Endothelial cell (in vitro differentiated cells): ENCODE measurements at regions not wholly inside any gene's neighbourhood (a gene's known extent, or its start where the extent isn't known, plus 50 kb on each side); places are given as distances from the start of the nearest gene placed in this dataset.

Experiments used
- DNase-seq: peaks from one replicate; pipeline ENCODE4 v3.0.0; 2021; ENCODE audit warnings: low spot score
- H3K27ac Mint-ChIP-seq: one replicate; pipeline ENCODE4 v1.8.0; 2021; ENCODE audit warnings: mixed read lengths, inconsistent platforms; ENCODE audit not compliant: unreplicated experiment
- H3K27me3 Mint-ChIP-seq: one replicate; pipeline ENCODE4 v1.8.0; 2021; ENCODE audit warnings: mild to moderate bottlenecking, moderate library complexity, mixed read lengths, inconsistent platforms; ENCODE audit not compliant: unreplicated experiment
- H3K36me3 Mint-ChIP-seq: one replicate; pipeline ENCODE4 v1.8.0; 2021; ENCODE audit warnings: mild to moderate bottlenecking, low read depth, mixed read lengths, inconsistent platforms; ENCODE audit not compliant: unreplicated experiment
- H3K4me1 Mint-ChIP-seq: one replicate; pipeline ENCODE4 v1.8.0; 2021; ENCODE audit warnings: mild to moderate bottlenecking, mixed read lengths, inconsistent platforms; ENCODE audit not compliant: unreplicated experiment
- H3K4me3 Mint-ChIP-seq: one replicate; pipeline ENCODE4 v1.8.0; 2021; ENCODE audit warnings: mild to moderate bottlenecking, mixed read lengths, inconsistent platforms; ENCODE audit not compliant: unreplicated experiment
- H3K9me3 Mint-ChIP-seq: one replicate; pipeline ENCODE4 v1.8.0; 2021; ENCODE audit warnings: mixed read lengths, inconsistent platforms; ENCODE audit not compliant: unreplicated experiment
- TF ChIP-seq, protein P1 (sequence below): fragments of 200-600 bp; sonication (generic); IDR thresholded peaks from one replicate; pipeline ENCODE4 v1.5.0; 2021; ENCODE audit warnings: antibody characterized with exemption; ENCODE audit not compliant: unreplicated experiment

DNA sequence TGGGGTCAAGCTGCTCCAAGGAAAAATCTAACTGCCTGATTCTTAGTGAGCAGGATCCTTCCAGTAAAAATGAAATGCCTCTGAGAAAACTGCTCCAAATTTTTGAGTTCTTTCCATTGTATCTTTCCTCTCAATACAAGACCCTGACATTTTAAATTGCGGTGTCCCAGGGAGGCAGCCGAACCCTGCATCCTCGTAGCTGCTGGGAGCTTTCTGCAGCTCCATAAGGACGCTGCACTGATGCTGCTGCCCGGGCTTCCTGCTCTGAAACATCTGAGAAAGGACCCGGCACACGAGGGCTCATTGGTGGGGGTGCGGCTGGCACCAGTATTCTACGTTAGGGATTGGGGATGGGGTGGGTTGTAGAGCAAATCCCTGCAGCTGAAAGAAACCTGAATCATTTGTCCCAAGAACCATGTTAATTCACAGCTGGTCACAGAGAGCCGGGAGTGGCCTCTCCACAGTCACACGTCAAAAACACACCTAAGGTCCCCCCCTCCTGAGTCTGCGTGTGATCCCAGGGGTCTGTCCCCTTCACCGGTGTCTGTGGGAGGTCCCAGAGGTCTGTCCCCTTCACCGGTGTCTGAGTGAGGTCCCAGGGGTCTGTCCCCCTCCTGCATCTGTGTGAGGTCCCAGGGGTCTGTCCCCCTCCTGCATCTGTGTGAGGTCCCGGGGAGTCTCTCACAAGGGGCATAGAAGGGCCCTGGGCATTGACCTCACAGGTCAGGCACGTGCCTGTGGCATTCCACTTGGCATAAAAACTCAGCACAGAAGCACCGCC lies 63.4 kb upstream of the ZNF354B start:
- TF ChIP-seq, protein P1, sequence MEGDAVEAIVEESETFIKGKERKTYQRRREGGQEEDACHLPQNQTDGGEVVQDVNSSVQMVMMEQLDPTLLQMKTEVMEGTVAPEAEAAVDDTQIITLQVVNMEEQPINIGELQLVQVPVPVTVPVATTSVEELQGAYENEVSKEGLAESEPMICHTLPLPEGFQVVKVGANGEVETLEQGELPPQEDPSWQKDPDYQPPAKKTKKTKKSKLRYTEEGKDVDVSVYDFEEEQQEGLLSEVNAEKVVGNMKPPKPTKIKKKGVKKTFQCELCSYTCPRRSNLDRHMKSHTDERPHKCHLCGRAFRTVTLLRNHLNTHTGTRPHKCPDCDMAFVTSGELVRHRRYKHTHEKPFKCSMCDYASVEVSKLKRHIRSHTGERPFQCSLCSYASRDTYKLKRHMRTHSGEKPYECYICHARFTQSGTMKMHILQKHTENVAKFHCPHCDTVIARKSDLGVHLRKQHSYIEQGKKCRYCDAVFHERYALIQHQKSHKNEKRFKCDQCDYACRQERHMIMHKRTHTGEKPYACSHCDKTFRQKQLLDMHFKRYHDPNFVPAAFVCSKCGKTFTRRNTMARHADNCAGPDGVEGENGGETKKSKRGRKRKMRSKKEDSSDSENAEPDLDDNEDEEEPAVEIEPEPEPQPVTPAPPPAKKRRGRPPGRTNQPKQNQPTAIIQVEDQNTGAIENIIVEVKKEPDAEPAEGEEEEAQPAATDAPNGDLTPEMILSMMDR = no peak
- DNase-seq = no peak
- H3K4me1 Mint-ChIP-seq = no peaks in the 10 kb centered on the region
- peaks cover 36% of the 10 kb centered on the region for H3K9me3 Mint-ChIP-seq
- no peak overlapping the region for H3K4me3 Mint-ChIP-seq
- H3K36me3 Mint-ChIP-seq = peaks cover 16% of the 10 kb centered on the region
- H3K27ac Mint-ChIP-seq = no peak overlapping the region
- peaks cover 7% of the 10 kb centered on the region for H3K27me3 Mint-ChIP-seq

DNA sequence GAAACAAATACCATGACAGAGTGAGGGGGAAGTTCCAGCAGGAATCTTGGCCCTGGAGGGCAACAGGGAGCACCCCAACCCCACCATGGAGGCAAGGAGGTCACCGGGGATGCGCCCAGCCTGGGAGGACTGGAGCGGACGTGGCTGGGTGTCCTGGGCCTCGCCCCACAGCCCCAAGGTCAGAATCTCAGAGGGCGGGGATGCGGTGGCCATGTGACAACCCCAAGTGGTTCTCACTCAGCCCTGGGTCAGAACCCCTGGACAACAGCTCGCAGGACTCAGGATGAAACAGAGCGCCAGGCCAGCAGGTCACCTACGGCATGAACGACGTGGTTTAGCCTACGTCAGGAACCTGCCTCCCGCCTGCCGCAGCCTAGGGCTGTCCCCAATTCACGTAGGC lies 64.0 kb upstream of the ZNF354A start:
- no peak for DNase-seq
- TF ChIP-seq, protein P1 = no peak

DNA sequence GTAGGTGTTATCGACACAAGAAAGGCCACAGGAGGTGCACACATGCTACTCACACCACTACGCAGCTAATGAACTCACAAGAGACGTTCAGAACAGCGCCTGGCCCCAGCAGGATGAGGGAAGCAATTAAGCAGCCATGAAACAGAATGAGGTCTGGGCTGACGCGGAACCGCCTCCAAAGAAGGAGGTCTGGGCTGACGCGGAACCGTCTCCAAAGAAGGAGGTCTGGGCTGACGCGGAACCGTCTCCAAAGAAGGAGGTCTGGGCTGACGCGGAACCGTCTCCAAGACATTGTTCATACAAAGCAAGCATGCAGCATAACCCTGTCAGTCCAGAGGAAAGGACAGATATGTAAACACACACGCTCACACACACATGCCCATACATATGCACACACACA lies 63.2 kb upstream of the ZNF354A start:
- H3K27ac Mint-ChIP-seq = no peak overlapping the region
- peaks cover 18% of the 10 kb centered on the region for H3K36me3 Mint-ChIP-seq
- H3K4me3 Mint-ChIP-seq = no peak overlapping the region
- H3K27me3 Mint-ChIP-seq = peaks cover 11% of the 10 kb centered on the region
- TF ChIP-seq, protein P1 = no peak
- H3K4me1 Mint-ChIP-seq = no peaks in the 10 kb centered on the region
- H3K9me3 Mint-ChIP-seq = peaks cover 42% of the 10 kb centered on the region
- no peak for DNase-seq

More for the DNA sequence above, 64.0 kb upstream of the ZNF354A start:
- Mint-ChIP-seq H3K9me3 (peaks cover 39% of the 10 kb centered on the region), H3K27me3 (peaks cover 8% of the 10 kb centered on the region), H3K27ac (no peak overlapping the region), H3K4me3 (no peak overlapping the region), H3K36me3 (peaks cover 18% of the 10 kb centered on the region), H3K4me1 (no peaks in the 10 kb centered on the region)

DNA sequence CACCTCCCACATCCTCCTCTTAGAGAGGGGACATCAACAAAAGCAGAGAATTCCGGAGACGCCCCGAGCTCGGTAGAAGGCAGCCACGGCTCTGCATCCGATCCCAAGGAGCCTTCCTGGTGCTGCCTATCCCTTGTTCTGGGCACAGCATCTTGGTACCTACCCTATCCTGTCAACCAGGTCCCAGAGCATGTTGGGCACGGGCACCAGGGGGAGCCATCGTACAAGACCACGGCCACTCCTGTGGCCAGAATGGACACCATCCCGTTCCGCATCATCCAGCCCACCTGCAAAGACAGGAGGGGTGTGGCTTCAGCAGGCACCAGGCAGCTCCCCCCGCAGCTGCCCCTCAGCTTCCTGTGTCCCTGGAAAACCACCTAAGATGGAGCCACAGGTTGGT lies 62.7 kb upstream of the ZNF354A start:
- no peak overlapping the region for H3K4me3 Mint-ChIP-seq
- TF ChIP-seq, protein P1 = no peak
- no peaks in the 10 kb centered on the region for H3K4me1 Mint-ChIP-seq
- peaks cover 11% of the 10 kb centered on the region for H3K27me3 Mint-ChIP-seq
- H3K27ac Mint-ChIP-seq = no peak overlapping the region
- peaks cover 37% of the 10 kb centered on the region for H3K9me3 Mint-ChIP-seq
- peak; percentile 27 for DNase-seq
- H3K36me3 Mint-ChIP-seq = peaks cover 15% of the 10 kb centered on the region

DNA sequence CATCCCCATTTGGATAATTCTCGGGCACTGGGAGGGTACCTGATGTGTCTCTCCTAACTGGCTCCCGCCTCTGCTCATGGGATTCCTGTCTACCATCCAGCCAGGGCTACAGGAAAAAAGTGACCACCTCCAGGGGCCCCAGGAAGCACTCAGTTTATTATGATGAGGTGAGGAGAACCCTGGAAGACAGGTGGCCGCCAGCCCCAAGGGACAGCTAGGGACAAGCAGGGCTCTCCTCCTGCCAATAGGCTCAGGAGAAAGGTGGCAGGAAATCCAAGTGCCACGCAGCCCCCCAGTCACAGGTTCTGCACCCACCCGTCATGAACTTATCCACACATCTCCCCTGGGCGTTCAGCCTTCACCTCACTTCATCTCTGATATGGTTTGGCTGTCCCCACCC lies 61.5 kb upstream of the ZNF354A start:
- peaks cover 36% of the 10 kb centered on the region for H3K9me3 Mint-ChIP-seq
- TF ChIP-seq, protein P1 = no peak

More for the DNA sequence above, 61.5 kb upstream of the ZNF354A start:
- Mint-ChIP-seq H3K4me3 (no peak overlapping the region), H3K27ac (no peak overlapping the region), H3K4me1 (no peaks in the 10 kb centered on the region), H3K27me3 (peaks cover 9% of the 10 kb centered on the region), H3K36me3 (peaks cover 10% of the 10 kb centered on the region)
- DNase-seq = no peak
